HFFc6 (cell line): ENCODE measurements at regions not wholly inside any gene's neighbourhood (a gene's known extent, or its start where the extent isn't known, plus 50 kb on each side); places are given as distances from the start of the nearest gene placed in this dataset.
"Not testable (repeated sequence)": the region's sequence is repeated elsewhere in the genome, so short reads cannot be mapped to it uniquely, and the experiment has no call there.

Experiments used
- DNase-seq: peaks from one replicate; pipeline ENCODE4 v3.0.0-alpha.2; 2018
- H3K27ac Mint-ChIP-seq: 2 replicates; pipeline ENCODE4 v1.8.0; 2020; ENCODE audit warnings: mild to moderate bottlenecking, mixed read lengths
- H3K27me3 Mint-ChIP-seq: 2 replicates; pipeline ENCODE4 v1.8.0; 2021; ENCODE audit warnings: mild to moderate bottlenecking, moderate library complexity, mixed read lengths; ENCODE audit not compliant: insufficient read depth
- H3K36me3 Mint-ChIP-seq: 2 replicates; pipeline ENCODE4 v1.8.0; 2021; ENCODE audit warnings: low read depth, mixed read lengths
- H3K4me1 Mint-ChIP-seq: 2 replicates; pipeline ENCODE4 v1.8.0; 2020; ENCODE audit warnings: low read depth, mixed read lengths
- H3K4me3 Mint-ChIP-seq: 2 replicates; pipeline ENCODE4 v1.8.0; 2020; ENCODE audit warnings: mild to moderate bottlenecking, moderate library complexity, mixed read lengths
- H3K9me3 Mint-ChIP-seq: 2 replicates; pipeline ENCODE4 v1.8.0; 2020; ENCODE audit warnings: mild to moderate bottlenecking, mixed read lengths

- H3K36me3 Mint-ChIP-seq, H3K4me3 Mint-ChIP-seq, H3K27ac Mint-ChIP-seq, DNase-seq, H3K4me1 Mint-ChIP-seq, H3K27me3 Mint-ChIP-seq: not testable (repeated sequence)
- H3K9me3 Mint-ChIP-seq: peaks cover 27% of the 10 kb centered on the region
Measured at GRCh38 chr7:35152059-35152458, 101.8 kb downstream of the TBX20 start.

GRCh38 chr7:35148030-35148429, 105.9 kb downstream of the TBX20 start:
- not testable (repeated sequence) for H3K36me3 Mint-ChIP-seq, H3K27me3 Mint-ChIP-seq, H3K27ac Mint-ChIP-seq, H3K4me1 Mint-ChIP-seq, DNase-seq, H3K4me3 Mint-ChIP-seq
- peaks cover 13% of the 10 kb centered on the region; the same call in 1 of the 2 replicates for H3K9me3 Mint-ChIP-seq

GRCh38 chr7:35142125-35142524, 104.8 kb upstream of the DPY19L1 start:
- not testable (repeated sequence) for H3K4me3 Mint-ChIP-seq, DNase-seq, H3K27ac Mint-ChIP-seq, H3K27me3 Mint-ChIP-seq, H3K36me3 Mint-ChIP-seq, H3K9me3 Mint-ChIP-seq
- peaks cover 17% of the 10 kb centered on the region for H3K4me1 Mint-ChIP-seq

GRCh38 chr7:35139281-35139680, 102.0 kb upstream of the DPY19L1 start:
- DNase-seq, H3K27me3 Mint-ChIP-seq, H3K9me3 Mint-ChIP-seq, H3K36me3 Mint-ChIP-seq, H3K4me3 Mint-ChIP-seq: not testable (repeated sequence)
- Mint-ChIP-seq H3K4me1 (peaks cover 23% of the 10 kb centered on the region), H3K27ac (peak overlapping the region; percentile 46; the same call in 1 of the 2 replicates)

GRCh38 chr7:35133465-35133864, 96.2 kb upstream of the DPY19L1 start:
- not testable (repeated sequence) for H3K27me3 Mint-ChIP-seq

GRCh38 chr7:35133011-35133410, 95.7 kb upstream of the DPY19L1 start:
- H3K27ac Mint-ChIP-seq, H3K4me1 Mint-ChIP-seq, H3K4me3 Mint-ChIP-seq: not testable (repeated sequence)

More at GRCh38 chr7:35133465-35133864, 96.2 kb upstream of the DPY19L1 start:
- H3K9me3 Mint-ChIP-seq, H3K4me3 Mint-ChIP-seq, H3K36me3 Mint-ChIP-seq, DNase-seq, H3K27ac Mint-ChIP-seq: not testable (repeated sequence)
- H3K4me1 Mint-ChIP-seq: peaks cover 14% of the 10 kb centered on the region

GRCh38 chr7:35128662-35129061, 91.4 kb upstream of the DPY19L1 start:
- not testable (repeated sequence) for H3K4me3 Mint-ChIP-seq, H3K36me3 Mint-ChIP-seq, DNase-seq, H3K27ac Mint-ChIP-seq, H3K9me3 Mint-ChIP-seq, H3K27me3 Mint-ChIP-seq, H3K4me1 Mint-ChIP-seq

More at GRCh38 chr7:35133011-35133410, 95.7 kb upstream of the DPY19L1 start:
- DNase-seq, H3K27me3 Mint-ChIP-seq, H3K9me3 Mint-ChIP-seq, H3K36me3 Mint-ChIP-seq: not testable (repeated sequence)

- not testable (repeated sequence) for H3K27ac Mint-ChIP-seq, H3K27me3 Mint-ChIP-seq, H3K4me3 Mint-ChIP-seq, H3K9me3 Mint-ChIP-seq, DNase-seq, H3K36me3 Mint-ChIP-seq, H3K4me1 Mint-ChIP-seq
Measured at GRCh38 chr7:35118526-35118925, 81.2 kb upstream of the DPY19L1 start.

- H3K4me1 Mint-ChIP-seq, H3K4me3 Mint-ChIP-seq, H3K9me3 Mint-ChIP-seq, H3K27ac Mint-ChIP-seq, H3K27me3 Mint-ChIP-seq, H3K36me3 Mint-ChIP-seq: not testable (repeated sequence)
- peak; percentile 2 for DNase-seq
Measured at GRCh38 chr7:35106667-35107066, 69.4 kb upstream of the DPY19L1 start.

GRCh38 chr7:35105511-35105910, 68.2 kb upstream of the DPY19L1 start:
- H3K9me3 Mint-ChIP-seq, DNase-seq, H3K36me3 Mint-ChIP-seq, H3K4me1 Mint-ChIP-seq, H3K4me3 Mint-ChIP-seq, H3K27me3 Mint-ChIP-seq, H3K27ac Mint-ChIP-seq: not testable (repeated sequence)

- H3K9me3 Mint-ChIP-seq, H3K4me1 Mint-ChIP-seq, H3K27ac Mint-ChIP-seq, H3K27me3 Mint-ChIP-seq, DNase-seq, H3K36me3 Mint-ChIP-seq, H3K4me3 Mint-ChIP-seq: not testable (repeated sequence)
Measured at GRCh38 chr7:35102845-35103244, 65.6 kb upstream of the DPY19L1 start.

GRCh38 chr7:35092961-35093360, 55.7 kb upstream of the DPY19L1 start:
- DNase-seq, H3K27ac Mint-ChIP-seq, H3K4me3 Mint-ChIP-seq, H3K9me3 Mint-ChIP-seq, H3K27me3 Mint-ChIP-seq, H3K36me3 Mint-ChIP-seq, H3K4me1 Mint-ChIP-seq: not testable (repeated sequence)
